GM23338 (cell line): ENCODE measurements at regions not wholly inside any gene's neighbourhood (a gene's known extent, or its start where the extent isn't known, plus 50 kb on each side); places are given as distances from the start of the nearest gene placed in this dataset.

Source experiments
- ATAC-seq: fragments of 200-7000 bp; cut with Tn5 transposase; 3 replicates; pipeline ENCODE4 v1.9.1; 2020
- DNase-seq: peaks from one replicate; pipeline ENCODE4 v3.0.0-alpha.2; 2015; ENCODE audit warnings: low spot score
- H2AFZ ChIP-seq: fragments of 200-600 bp; sonication (generic); 2 replicates; pipeline ENCODE4 v1.8.0; 2016; ENCODE audit warnings: antibody characterized with exemption, mild to moderate bottlenecking, moderate library complexity
- H3F3A ChIP-seq: fragments of 200-600 bp; sonication (generic); replicated peaks from 2 replicates; pipeline ENCODE4 v1.8.0; 2017; ENCODE audit warnings: antibody characterized with exemption, mixed run types, low read depth
- H3K27ac ChIP-seq: fragments of 200-600 bp; sonication (generic); 2 replicates; pipeline ENCODE4 v1.6.1; 2016; ENCODE audit warnings: low read depth
- H3K27me3 ChIP-seq: fragments of 200-600 bp; sonication (generic); 2 replicates; pipeline ENCODE4 v1.8.0; 2016; ENCODE audit warnings: mild to moderate bottlenecking, mixed run types, moderate library complexity; ENCODE audit not compliant: insufficient read depth
- H3K36me3 ChIP-seq: fragments of 200-600 bp; sonication (generic); 2 replicates; pipeline ENCODE4 v1.8.0; 2016; ENCODE audit warnings: mild to moderate bottlenecking; ENCODE audit not compliant: insufficient read depth
- H3K4me1 ChIP-seq: fragments of 200-600 bp; sonication (generic); 2 replicates; pipeline ENCODE4 v1.8.0; 2016; ENCODE audit warnings: mild to moderate bottlenecking, moderate library complexity; ENCODE audit not compliant: insufficient read depth
- H3K4me2 ChIP-seq: fragments of 200-600 bp; sonication (generic); 2 replicates; pipeline ENCODE4 v1.7.1; 2017; ENCODE audit warnings: mixed run types
- H3K4me3 ChIP-seq: fragments of 200-600 bp; sonication (generic); 2 replicates; pipeline ENCODE4 v1.6.1; 2016; ENCODE audit warnings: mixed run types
- H3K79me2 ChIP-seq: fragments of 200-600 bp; sonication (generic); replicated peaks from 2 replicates; pipeline ENCODE4 v1.8.0; 2017; ENCODE audit warnings: mild to moderate bottlenecking; ENCODE audit not compliant: insufficient read depth
- H3K9me2 ChIP-seq: fragments of 200-600 bp; sonication (generic); 2 replicates; pipeline ENCODE4 v1.8.0; 2017; ENCODE audit not compliant: insufficient read depth
- H4K20me1 ChIP-seq: fragments of 200-600 bp; sonication (generic); replicated peaks from 2 replicates; pipeline ENCODE4 v1.8.0; 2017; ENCODE audit warnings: mild to moderate bottlenecking; ENCODE audit not compliant: insufficient read depth
- H3K27ac Mint-ChIP-seq: 2 replicates; pipeline ENCODE4 v1.8.0; 2020; ENCODE audit warnings: inconsistent platforms, mild to moderate bottlenecking, moderate library complexity, mixed read lengths
- H3K27me3 Mint-ChIP-seq: 3 replicates; pipeline ENCODE4 v1.8.0; 2022; ENCODE audit warnings: low read depth, mild to moderate bottlenecking, moderate library complexity, mixed read lengths, inconsistent platforms; ENCODE audit not compliant: insufficient read depth, poor library complexity
- H3K36me3 Mint-ChIP-seq: 3 replicates; pipeline ENCODE4 v1.8.0; 2021; ENCODE audit warnings: low read depth, mild to moderate bottlenecking, inconsistent platforms, moderate library complexity, mixed read lengths
- H3K4me1 Mint-ChIP-seq: 3 replicates; pipeline ENCODE4 v1.8.0; 2020; ENCODE audit warnings: mild to moderate bottlenecking, inconsistent platforms, mixed read lengths
- H3K4me3 Mint-ChIP-seq: 3 replicates; pipeline ENCODE4 v1.8.0; 2021; ENCODE audit warnings: moderate library complexity, mild to moderate bottlenecking, inconsistent platforms, mixed read lengths
- H3K9me3 Mint-ChIP-seq: 3 replicates; pipeline ENCODE4 v1.8.0; 2020; ENCODE audit warnings: moderate library complexity, mild to moderate bottlenecking, inconsistent platforms, mixed read lengths
- ETS1 ChIP-seq: IDR thresholded peaks from 2 replicates; pipeline ENCODE4 v1.6.1; 2016; ENCODE audit warnings: antibody characterized with exemption
- EZH2 ChIP-seq: fragments of 200-600 bp; sonication (generic); IDR thresholded peaks from one replicate; pipeline ENCODE4 v1.8.0; 2017; ENCODE audit warnings: antibody characterized with exemption, mild to moderate bottlenecking, low read depth; ENCODE audit not compliant: unreplicated experiment
- EZH2phosphoT487 ChIP-seq: fragments of 200-600 bp; sonication (generic); IDR thresholded peaks from one replicate; pipeline ENCODE4 v1.8.1; 2018; ENCODE audit warnings: antibody characterized with exemption; ENCODE audit not compliant: unreplicated experiment
- JUNB ChIP-seq: IDR thresholded peaks from one replicate; pipeline ENCODE4 v1.6.1; 2016; ENCODE audit warnings: antibody characterized with exemption; ENCODE audit not compliant: unreplicated experiment
- NANOG ChIP-seq: IDR thresholded peaks from 2 replicates; pipeline ENCODE4 v1.6.1; 2016; ENCODE audit warnings: antibody characterized with exemption, borderline replicate concordance
- POLR2AphosphoS5 ChIP-seq: IDR thresholded peaks from 2 replicates; pipeline ENCODE4 v1.6.1; 2016; ENCODE audit warnings: antibody characterized with exemption, low read depth
- STAT1 ChIP-seq: IDR thresholded peaks from one replicate; pipeline ENCODE4 v1.6.1; 2016; ENCODE audit warnings: antibody characterized with exemption; ENCODE audit not compliant: unreplicated experiment
- ZNF114 ChIP-seq: fragments of 250-450 bp; sonication (Bioruptor Pico); IDR thresholded peaks from 2 replicates; pipeline ENCODE4 v1.5.0; 2020; ENCODE audit warnings: mild to moderate bottlenecking, moderate library complexity
- TF ChIP-seq, protein P1 (sequence below): fragments of 250-450 bp; sonication (Bioruptor Pico); IDR thresholded peaks from 2 replicates; pipeline ENCODE4 v1.5.0; 2020; ENCODE audit warnings: mild to moderate bottlenecking, moderate library complexity
- TF ChIP-seq, protein P2 (sequence below), 2 experiments: fragments of 200-600 bp in 1 of 2; sonication (generic) in 1 of 2; conservative IDR thresholded peaks; 2 replicates each; pipeline versions ENCODE4 v1.5.1 to v1.6.1; 2016 to 2017; ENCODE audit warnings: antibody characterized with exemption in 2 of 2, low read depth in 2 of 2, mild to moderate bottlenecking in 2 of 2, moderate library complexity in 1 of 2

GRCh38 chr10:10302689-10303088 lies 715.0 kb upstream of the CELF2 start (continued):
- TF ChIP-seq, protein P1, sequence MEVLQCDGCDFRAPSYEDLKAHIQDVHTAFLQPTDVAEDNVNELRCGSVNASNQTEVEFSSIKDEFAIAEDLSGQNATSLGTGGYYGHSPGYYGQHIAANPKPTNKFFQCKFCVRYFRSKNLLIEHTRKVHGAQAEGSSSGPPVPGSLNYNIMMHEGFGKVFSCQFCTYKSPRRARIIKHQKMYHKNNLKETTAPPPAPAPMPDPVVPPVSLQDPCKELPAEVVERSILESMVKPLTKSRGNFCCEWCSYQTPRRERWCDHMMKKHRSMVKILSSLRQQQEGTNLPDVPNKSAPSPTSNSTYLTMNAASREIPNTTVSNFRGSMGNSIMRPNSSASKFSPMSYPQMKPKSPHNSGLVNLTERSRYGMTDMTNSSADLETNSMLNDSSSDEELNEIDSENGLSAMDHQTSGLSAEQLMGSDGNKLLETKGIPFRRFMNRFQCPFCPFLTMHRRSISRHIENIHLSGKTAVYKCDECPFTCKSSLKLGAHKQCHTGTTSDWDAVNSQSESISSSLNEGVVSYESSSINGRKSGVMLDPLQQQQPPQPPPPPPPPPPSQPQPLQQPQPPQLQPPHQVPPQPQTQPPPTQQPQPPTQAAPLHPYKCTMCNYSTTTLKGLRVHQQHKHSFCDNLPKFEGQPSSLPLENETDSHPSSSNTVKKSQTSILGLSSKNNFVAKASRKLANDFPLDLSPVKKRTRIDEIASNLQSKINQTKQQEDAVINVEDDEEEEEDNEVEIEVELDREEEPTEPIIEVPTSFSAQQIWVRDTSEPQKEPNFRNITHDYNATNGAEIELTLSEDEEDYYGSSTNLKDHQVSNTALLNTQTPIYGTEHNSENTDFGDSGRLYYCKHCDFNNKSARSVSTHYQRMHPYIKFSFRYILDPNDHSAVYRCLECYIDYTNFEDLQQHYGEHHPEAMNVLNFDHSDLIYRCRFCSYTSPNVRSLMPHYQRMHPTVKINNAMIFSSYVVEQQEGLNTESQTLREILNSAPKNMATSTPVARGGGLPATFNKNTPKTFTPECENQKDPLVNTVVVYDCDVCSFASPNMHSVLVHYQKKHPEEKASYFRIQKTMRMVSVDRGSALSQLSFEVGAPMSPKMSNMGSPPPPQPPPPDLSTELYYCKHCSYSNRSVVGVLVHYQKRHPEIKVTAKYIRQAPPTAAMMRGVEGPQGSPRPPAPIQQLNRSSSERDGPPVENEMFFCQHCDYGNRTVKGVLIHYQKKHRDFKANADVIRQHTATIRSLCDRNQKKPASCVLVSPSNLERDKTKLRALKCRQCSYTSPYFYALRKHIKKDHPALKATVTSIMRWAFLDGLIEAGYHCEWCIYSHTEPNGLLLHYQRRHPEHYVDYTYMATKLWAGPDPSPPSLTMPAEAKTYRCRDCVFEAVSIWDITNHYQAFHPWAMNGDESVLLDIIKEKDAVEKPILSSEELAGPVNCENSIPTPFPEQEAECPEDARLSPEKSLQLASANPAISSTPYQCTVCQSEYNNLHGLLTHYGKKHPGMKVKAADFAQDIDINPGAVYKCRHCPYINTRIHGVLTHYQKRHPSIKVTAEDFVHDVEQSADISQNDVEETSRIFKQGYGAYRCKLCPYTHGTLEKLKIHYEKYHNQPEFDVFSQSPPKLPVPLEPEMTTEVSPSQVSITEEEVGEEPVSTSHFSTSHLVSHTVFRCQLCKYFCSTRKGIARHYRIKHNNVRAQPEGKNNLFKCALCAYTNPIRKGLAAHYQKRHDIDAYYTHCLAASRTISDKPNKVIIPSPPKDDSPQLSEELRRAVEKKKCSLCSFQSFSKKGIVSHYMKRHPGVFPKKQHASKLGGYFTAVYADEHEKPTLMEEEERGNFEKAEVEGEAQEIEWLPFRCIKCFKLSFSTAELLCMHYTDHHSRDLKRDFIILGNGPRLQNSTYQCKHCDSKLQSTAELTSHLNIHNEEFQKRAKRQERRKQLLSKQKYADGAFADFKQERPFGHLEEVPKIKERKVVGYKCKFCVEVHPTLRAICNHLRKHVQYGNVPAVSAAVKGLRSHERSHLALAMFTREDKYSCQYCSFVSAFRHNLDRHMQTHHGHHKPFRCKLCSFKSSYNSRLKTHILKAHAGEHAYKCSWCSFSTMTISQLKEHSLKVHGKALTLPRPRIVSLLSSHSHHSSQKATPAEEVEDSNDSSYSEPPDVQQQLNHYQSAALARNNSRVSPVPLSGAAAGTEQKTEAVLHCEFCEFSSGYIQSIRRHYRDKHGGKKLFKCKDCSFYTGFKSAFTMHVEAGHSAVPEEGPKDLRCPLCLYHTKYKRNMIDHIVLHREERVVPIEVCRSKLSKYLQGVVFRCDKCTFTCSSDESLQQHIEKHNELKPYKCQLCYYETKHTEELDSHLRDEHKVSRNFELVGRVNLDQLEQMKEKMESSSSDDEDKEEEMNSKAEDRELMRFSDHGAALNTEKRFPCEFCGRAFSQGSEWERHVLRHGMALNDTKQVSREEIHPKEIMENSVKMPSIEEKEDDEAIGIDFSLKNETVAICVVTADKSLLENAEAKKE (CRISPR knock-in tag), result no peak
- TF ChIP-seq ETS1 (no peak), STAT1 (no peak), JUNB (no peak), EZH2phosphoT487 (no peak)
- TF ChIP-seq, protein P2, sequence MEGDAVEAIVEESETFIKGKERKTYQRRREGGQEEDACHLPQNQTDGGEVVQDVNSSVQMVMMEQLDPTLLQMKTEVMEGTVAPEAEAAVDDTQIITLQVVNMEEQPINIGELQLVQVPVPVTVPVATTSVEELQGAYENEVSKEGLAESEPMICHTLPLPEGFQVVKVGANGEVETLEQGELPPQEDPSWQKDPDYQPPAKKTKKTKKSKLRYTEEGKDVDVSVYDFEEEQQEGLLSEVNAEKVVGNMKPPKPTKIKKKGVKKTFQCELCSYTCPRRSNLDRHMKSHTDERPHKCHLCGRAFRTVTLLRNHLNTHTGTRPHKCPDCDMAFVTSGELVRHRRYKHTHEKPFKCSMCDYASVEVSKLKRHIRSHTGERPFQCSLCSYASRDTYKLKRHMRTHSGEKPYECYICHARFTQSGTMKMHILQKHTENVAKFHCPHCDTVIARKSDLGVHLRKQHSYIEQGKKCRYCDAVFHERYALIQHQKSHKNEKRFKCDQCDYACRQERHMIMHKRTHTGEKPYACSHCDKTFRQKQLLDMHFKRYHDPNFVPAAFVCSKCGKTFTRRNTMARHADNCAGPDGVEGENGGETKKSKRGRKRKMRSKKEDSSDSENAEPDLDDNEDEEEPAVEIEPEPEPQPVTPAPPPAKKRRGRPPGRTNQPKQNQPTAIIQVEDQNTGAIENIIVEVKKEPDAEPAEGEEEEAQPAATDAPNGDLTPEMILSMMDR (conservative IDR thresholded peaks at IDR 0.05; ENCODE audit: low read depth in 2 of 2), result no peak

GRCh38 chr10:10307036-10307435 lies 710.6 kb upstream of the CELF2 start:
- Mint-ChIP-seq H3K27me3 (peaks cover 3% of the 10 kb centered on the region), H3K27ac (no peak overlapping the region), H3K4me3 (no peak overlapping the region), H3K9me3 (no peaks in the 10 kb centered on the region; the same call in 2 of the 3 replicates), H3K36me3 (no peaks in the 10 kb centered on the region), H3K4me1 (peaks cover 24% of the 10 kb centered on the region)
- no peak overlapping the region for H2AFZ ChIP-seq
- H3K4me2 ChIP-seq, result no peak overlapping the region
- peaks cover 16% of the 10 kb centered on the region for H3K9me2 ChIP-seq
- no peaks in the 10 kb centered on the region for H3K27me3 ChIP-seq
- H3K36me3 ChIP-seq, result no peaks in the 10 kb centered on the region
- no peaks in the 10 kb centered on the region for H4K20me1 ChIP-seq
- ATAC-seq, result no peak
- H3F3A ChIP-seq, result no peaks in the 10 kb centered on the region
- no peak for DNase-seq
- H3K4me3 ChIP-seq, result no peak overlapping the region
- no peak overlapping the region for H3K27ac ChIP-seq
- no peaks in the 10 kb centered on the region for H3K79me2 ChIP-seq
- H3K4me1 ChIP-seq, result peaks cover 19% of the 10 kb centered on the region
- TF ChIP-seq ZNF114 (CRISPR knock-in tag) (no peak), ETS1 (no peak), JUNB (no peak), NANOG (no peak), STAT1 (no peak), POLR2AphosphoS5 (no peak), EZH2 (no peak)
